Psoas muscle (tissue), 7 donors: ENCODE measurements at regions not wholly inside any gene's neighbourhood (a gene's known extent, or its start where the extent isn't known, plus 50 kb on each side); places are given as distances from the start of the nearest gene placed in this dataset.

Source experiments
- ATAC-seq, 4 donors: fragments of 200-7000 bp; cut with Tn5 transposase; one replicate each; pipeline ENCODE4 v1.9.1; 2020; ENCODE audit warnings: moderate library complexity in 3 of 4, mild to moderate bottlenecking in 2 of 4
- DNase-seq, 2 donors: peaks; one replicate each; pipeline ENCODE4 v3.0.0-alpha.2; 2020
- H3K27ac ChIP-seq: fragments of 200-600 bp; one replicate; pipeline ENCODE4 v1.8.0; 2022
- H3K27me3 ChIP-seq, 3 donors: fragments of 200-600 bp in 1 of 3; one replicate each; pipeline versions ENCODE4 v1.6.1 to v1.8.0; 2013 to 2022; ENCODE audit warnings: low read length in 2 of 3, mild to moderate bottlenecking in 2 of 3, moderate library complexity in 1 of 3; ENCODE audit not compliant: insufficient read depth in 3 of 3
- H3K36me3 ChIP-seq, 2 donors: fragments of 200-600 bp in 1 of 2; one replicate each; pipeline versions ENCODE4 v1.6.1 to v1.8.0; 2013 to 2022; ENCODE audit warnings: low read depth in 1 of 2, mild to moderate bottlenecking in 1 of 2, moderate library complexity in 1 of 2; ENCODE audit not compliant: insufficient read depth in 1 of 2
- H3K4me1 ChIP-seq: fragments of 200-600 bp; one replicate; pipeline ENCODE4 v1.8.0; 2022
- H3K4me3 ChIP-seq: fragments of 200-600 bp; one replicate; pipeline ENCODE4 v1.8.0; 2022; ENCODE audit warnings: mild to moderate bottlenecking
- H3K9me3 ChIP-seq: fragments of 200-600 bp; one replicate; pipeline ENCODE4 v1.8.0; 2022
- CTCF ChIP-seq: fragments of 200-600 bp; IDR thresholded peaks from one replicate; pipeline ENCODE4 v1.8.0; 2022; ENCODE audit warnings: antibody characterized with exemption
- WGBS, 3 donors: extraction: QIAGEN DNeasy Blood & Tissue Kit; methylation state at CpG; one replicate each; pipeline versions ENCODE4 v1.1.6 to v1.1.7; 2013; 5-methylcytosine and 5-hydroxymethylcytosine counted together
- intact Hi-C, 2 donors: fragments of 100-400 bp; cut with DNase I; formaldehyde crosslinking; loops; one replicate each; pipeline versions ENCODE4 v1.11.0 to v1.14.2; 2022
- donor health status: healthy with polysubstance abuse.
- donor health status: DM: no; HTN: no; CAD: no; lungs with moderate emphysema.
- donor health status: Bipolar disorder and iron deficiency.
- donor health status: healthy.
- donor health status: DM: yes; HTN: yes; CAD: no.
- donor health status: DM: no; HTN: no; CAD: no.
- donor health status: DM: yes; HTN: yes; CAD: no.

- DNase-seq (no peak), ATAC-seq (no peak)
- no peaks in the 10 kb centered on the region for H3K9me3 ChIP-seq
- H3K36me3 ChIP-seq = no peaks in the 10 kb centered on the region
- intact Hi-C loops = no loop called here
- H3K27ac ChIP-seq = no peak overlapping the region
- H3K27me3 ChIP-seq = peaks cover 0 to 13% (median 8%) of the 10 kb centered on the region in 3 donors
- H3K4me1 ChIP-seq = no peaks in the 10 kb centered on the region
- TF ChIP-seq CTCF = no peak
- H3K4me3 ChIP-seq = no peak overlapping the region
- WGBS, 3 donors = 88 to 92% (median 89%) methylated on average over 12 of the region's 12 CpGs
Measured at GRCh38 chr15:89387140-89387903, 52.7 kb upstream of the POLG start.

- intact Hi-C loops = no loop called here
- no peaks in the 10 kb centered on the region for H3K9me3 ChIP-seq
- DNase-seq (no peak), ATAC-seq (no peak)
- H3K4me1 ChIP-seq = no peaks in the 10 kb centered on the region
- no peak for TF ChIP-seq CTCF
- H3K27ac ChIP-seq = no peak overlapping the region
- WGBS, 3 donors = 90 to 92% (median 92%) methylated on average over 10 of the region's 10 CpGs
- H3K27me3 ChIP-seq = peaks cover 0 to 24% (median 11%) of the 10 kb centered on the region in 3 donors
- no peaks in the 10 kb centered on the region for H3K36me3 ChIP-seq
- no peak overlapping the region for H3K4me3 ChIP-seq
Measured at GRCh38 chr15:89385596-89386331, 51.1 kb upstream of the POLG start.
